GM12878 (cell line): ENCODE measurements at regions not wholly inside any gene's neighbourhood (a gene's known extent, or its start where the extent isn't known, plus 50 kb on each side); places are given as distances from the start of the nearest gene placed in this dataset.

Source experiments
- ATAC-seq: fragments of 200-7000 bp; cut with Tn5 transposase; 3 replicates; pipeline ENCODE4 v1.9.1; 2020; ENCODE audit warnings: mild to moderate bottlenecking, moderate library complexity
- BruUV-seq: library from RNA; stranded (reverse); fragments of 400-500 nt; replicated peaks from 2 replicates; lab custom pipeline; 2021; lab: Mats Ljungman, UMichigan
- CTCF ChIA-PET: fragments of 300-600 bp; sonication (Branson Sonifier 250); formaldehyde crosslinking; extraction: SDS; loops from one replicate; lab custom pipeline; 2021; ENCODE audit warnings: inconsistent platforms; lab: Yijun Ruan, JAX
- POLR2A ChIA-PET: fragments of 350-600 bp; formaldehyde crosslinking; extraction: SDS; loops from one replicate; lab custom pipeline; 2021; ENCODE audit warnings: inconsistent platforms; lab: Charles Lee
- RAD21 ChIA-PET: fragments of 300-600 bp; sonication (Branson Sonifier 250); formaldehyde crosslinking; loops from one replicate; lab custom pipeline; 2023; ENCODE audit warnings: antibody characterized with exemption; ENCODE audit not compliant: unreplicated experiment; lab: Charles Lee
- SMC1A ChIA-PET: fragments of 300-600 bp; sonication (Branson Sonifier 250); formaldehyde crosslinking; loops from one replicate; lab custom pipeline; 2023; ENCODE audit not compliant: unreplicated experiment, uncharacterized antibody; lab: Charles Lee
- DNase-seq: peaks from one replicate; pipeline ENCODE4 v3.0.0-alpha.2; 2011; ENCODE audit warnings: low read depth, low spot score
- FAIRE-seq: peaks from 3 replicates; lab custom pipeline; 2011; peaks lifted over from hg19 to GRCh38; lab: Jason Lieb, UNC
- H2AFZ ChIP-seq: 2 replicates; pipeline ENCODE4 v1.6.0; 2011; ENCODE audit warnings: low read depth, low read length, control low read depth; ENCODE audit not compliant: control insufficient read depth
- H3K27ac ChIP-seq: 2 replicates; pipeline ENCODE4 v1.5.1; 2011; ENCODE audit warnings: control low read depth; ENCODE audit not compliant: control insufficient read depth, insufficient read depth
- H3K27me3 ChIP-seq, 2 experiments: replicated peaks in 1 of 2; 2 replicates each; pipeline versions ENCODE4 v1.6.0 to v1.6.1; 2011; ENCODE audit warnings: low read length in 1 of 2; ENCODE audit not compliant: control insufficient read depth in 2 of 2, insufficient read depth in 2 of 2
- H3K36me3 ChIP-seq, 2 experiments: 2 replicates each; pipeline ENCODE4 v1.5.1; 2011; ENCODE audit warnings: low read length in 1 of 2; ENCODE audit not compliant: control insufficient read depth in 2 of 2, insufficient read depth in 2 of 2
- H3K4me1 ChIP-seq: 2 replicates; pipeline ENCODE4 v1.6.1; 2011; ENCODE audit warnings: mild to moderate bottlenecking, low read length, moderate library complexity, mixed read lengths; ENCODE audit not compliant: control insufficient read depth, insufficient read depth
- H3K4me2 ChIP-seq: 2 replicates; pipeline ENCODE4 v1.6.0; 2011; ENCODE audit warnings: control low read depth; ENCODE audit not compliant: control insufficient read depth, insufficient read depth
- H3K4me3 ChIP-seq: fragments of 200-600 bp; sonication (generic); 2 replicates; pipeline ENCODE4 v1.5.1; 2016
- H3K79me2 ChIP-seq: 2 replicates; pipeline ENCODE4 v1.6.0; 2011; ENCODE audit warnings: low read length; ENCODE audit not compliant: control insufficient read depth, insufficient read depth
- H3K9ac ChIP-seq: 2 replicates; pipeline ENCODE4 v1.8.0; 2011; ENCODE audit warnings: low read length, control low read depth, mixed read lengths; ENCODE audit not compliant: control insufficient read depth, insufficient read depth
- H3K9me3 ChIP-seq: replicated peaks from 3 replicates; pipeline ENCODE4 v1.5.1; 2011; ENCODE audit warnings: mild to moderate bottlenecking, low read length; ENCODE audit not compliant: control insufficient read depth, insufficient read depth
- H4K20me1 ChIP-seq: 2 replicates; pipeline ENCODE4 v1.6.0; 2011; ENCODE audit not compliant: control insufficient read depth, insufficient read depth
- CBX3 ChIP-seq: fragments of 200-600 bp; sonication (generic); IDR thresholded peaks from 2 replicates; pipeline ENCODE4 v1.6.1; 2016; ENCODE audit warnings: low read depth, borderline replicate concordance
- E2F8 ChIP-seq: fragments of 450-650 bp; IDR thresholded peaks from 2 replicates; pipeline ENCODE4 v1.6.1; 2018; ENCODE audit warnings: mild to moderate bottlenecking, low read depth, moderate library complexity; ENCODE audit not compliant: partially characterized antibody
- FOXM1 ChIP-seq: IDR thresholded peaks from 2 replicates; pipeline ENCODE4 v1.6.1; 2012; ENCODE audit warnings: low read depth, mild to moderate bottlenecking, inconsistent platforms, low read length, moderate library complexity
- IKZF2 ChIP-seq, 2 experiments: fragments of 450-650 bp; IDR thresholded peaks; 2 replicates each; pipeline ENCODE4 v1.6.1; 2017; ENCODE audit warnings: mild to moderate bottlenecking in 2 of 2, moderate library complexity in 2 of 2
- SMAD5 ChIP-seq: IDR thresholded peaks from 2 replicates; pipeline ENCODE4 v1.6.1; 2016; ENCODE audit warnings: antibody characterized with exemption, low read depth
- SREBF1 ChIP-seq: IDR thresholded peaks from 2 replicates; pipeline ENCODE4 v1.6.1; 2012; ENCODE audit warnings: mild to moderate bottlenecking, low read length
- TCF3 ChIP-seq: IDR thresholded peaks from 2 replicates; pipeline ENCODE4 v1.6.1; 2012; ENCODE audit warnings: low read depth, mild to moderate bottlenecking, low read length, borderline replicate concordance; ENCODE audit not compliant: insufficient read depth
- USF2 ChIP-seq: IDR thresholded peaks from 2 replicates; pipeline ENCODE4 v1.6.1; 2011; ENCODE audit warnings: low read depth, low read length, improper control_type of control experiment, borderline replicate concordance
- ZBTB11 ChIP-seq: fragments of 450-650 bp; formaldehyde crosslinking; IDR thresholded peaks from 2 replicates; pipeline ENCODE4 v1.5.0; 2022; ENCODE audit warnings: mild to moderate bottlenecking, missing genetic modification characterization
- ZBTB4 ChIP-seq: fragments of 450-650 bp; formaldehyde crosslinking; IDR thresholded peaks from 2 replicates; pipeline ENCODE4 v1.4.0; 2022; ENCODE audit warnings: mild to moderate bottlenecking, moderate library complexity
- ZZZ3 ChIP-seq: IDR thresholded peaks from 2 replicates; pipeline ENCODE4 v1.6.1; 2011; ENCODE audit warnings: low read depth; ENCODE audit not compliant: control insufficient read depth, insufficient read length
- WGBS: methylation state at CpG from one replicate; pipeline ENCODE4 v1.1.6; 2016; ENCODE audit warnings: low lambda C conversion rate; ENCODE audit not compliant: insufficient replicate concordance, insufficient coverage; ENCODE audit errors: missing lambda C conversion rate; 5-methylcytosine and 5-hydroxymethylcytosine counted together
- in situ Hi-C: fragments of 300-500 bp; cut with MboI; formaldehyde crosslinking; loops from 9 replicates; pipeline ENCODE4 v1.14.3; 2018; ENCODE audit warnings: mixed read lengths
- intact Hi-C: fragments of 100-400 bp; cut with micrococcal nuclease; formaldehyde crosslinking; loops from one replicate; pipeline ENCODE4 v1.14.2; 2022; ENCODE audit not compliant: unreplicated experiment
- TF ChIP-seq, protein P1 (sequence below): fragments of 450-650 bp; IDR thresholded peaks from 2 replicates; pipeline ENCODE4 v1.6.1; 2017; ENCODE audit warnings: mild to moderate bottlenecking

DNA sequence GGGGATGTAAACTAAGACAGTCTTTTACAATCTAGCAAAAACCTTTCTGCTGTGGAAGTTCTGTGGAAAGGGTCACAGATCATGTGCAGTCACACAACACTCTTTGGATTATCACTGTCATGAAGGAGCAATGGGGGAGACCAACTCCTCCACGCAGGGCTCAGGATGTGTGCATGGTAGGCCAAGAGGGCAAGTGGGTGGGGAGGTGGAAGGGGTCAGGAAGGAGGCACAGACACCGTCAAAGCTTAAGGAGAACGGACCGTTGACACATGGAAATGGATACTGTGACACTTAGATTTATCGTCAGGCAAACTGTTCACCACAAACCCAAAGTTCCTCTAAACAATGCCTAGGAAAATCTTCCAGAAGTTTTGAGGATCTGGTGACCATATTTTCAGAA lies 215.8 kb downstream of the PAX1 start:
- no peak for ATAC-seq
- intact Hi-C loops, result no loop called here
- BruUV-seq, result no TSS peak
- ChIA-PET CTCF (no interaction called here), POLR2A (no interaction called here), SMC1A (no interaction called here), RAD21 (no interaction called here)
- Histone ChIP-seq H4K20me1 (no peaks in the 10 kb centered on the region), H3K9me3 (no peaks in the 10 kb centered on the region), H3K9ac (no peak overlapping the region), H3K36me3 (no peaks in the 10 kb centered on the region), H3K27me3 (no peaks in the 10 kb centered on the region), H2AFZ (no peak overlapping the region), H3K4me1 (no peaks in the 10 kb centered on the region), H3K79me2 (no peaks in the 10 kb centered on the region), H3K27ac (no peak overlapping the region), H3K4me2 (no peak overlapping the region), H3K4me3 (no peak overlapping the region)
- in situ Hi-C loops, result no loop called here
- DNase-seq, result no peak
- no peak for FAIRE-seq
- 11% methylated on average over 5 of the region's 5 CpGs for WGBS
- TF ChIP-seq CBX3, result no peak
- no peak for TF ChIP-seq ZBTB4 (CRISPR knock-in tag)
- TF ChIP-seq, protein P1, sequence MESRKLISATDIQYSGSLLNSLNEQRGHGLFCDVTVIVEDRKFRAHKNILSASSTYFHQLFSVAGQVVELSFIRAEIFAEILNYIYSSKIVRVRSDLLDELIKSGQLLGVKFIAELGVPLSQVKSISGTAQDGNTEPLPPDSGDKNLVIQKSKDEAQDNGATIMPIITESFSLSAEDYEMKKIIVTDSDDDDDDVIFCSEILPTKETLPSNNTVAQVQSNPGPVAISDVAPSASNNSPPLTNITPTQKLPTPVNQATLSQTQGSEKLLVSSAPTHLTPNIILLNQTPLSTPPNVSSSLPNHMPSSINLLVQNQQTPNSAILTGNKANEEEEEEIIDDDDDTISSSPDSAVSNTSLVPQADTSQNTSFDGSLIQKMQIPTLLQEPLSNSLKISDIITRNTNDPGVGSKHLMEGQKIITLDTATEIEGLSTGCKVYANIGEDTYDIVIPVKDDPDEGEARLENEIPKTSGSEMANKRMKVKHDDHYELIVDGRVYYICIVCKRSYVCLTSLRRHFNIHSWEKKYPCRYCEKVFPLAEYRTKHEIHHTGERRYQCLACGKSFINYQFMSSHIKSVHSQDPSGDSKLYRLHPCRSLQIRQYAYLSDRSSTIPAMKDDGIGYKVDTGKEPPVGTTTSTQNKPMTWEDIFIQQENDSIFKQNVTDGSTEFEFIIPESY, result no peak
- no peak for TF ChIP-seq E2F8
- TF ChIP-seq FOXM1, result no peak
- TF ChIP-seq SREBF1, result no peak
- no peak for TF ChIP-seq ZZZ3
- TF ChIP-seq TCF3, result no peak
- TF ChIP-seq IKZF2 (IDR thresholded peaks at IDR 0.05), result no peak
- no peak for TF ChIP-seq ZBTB11
- TF ChIP-seq USF2, result no peak
- TF ChIP-seq SMAD5, result no peak
